ENCODE measurements at regions not wholly inside any gene's neighbourhood (a gene's known extent, or its start where the extent isn't known, plus 50 kb on each side); places are given as distances from the start of the nearest gene placed in this dataset.

DNA sequence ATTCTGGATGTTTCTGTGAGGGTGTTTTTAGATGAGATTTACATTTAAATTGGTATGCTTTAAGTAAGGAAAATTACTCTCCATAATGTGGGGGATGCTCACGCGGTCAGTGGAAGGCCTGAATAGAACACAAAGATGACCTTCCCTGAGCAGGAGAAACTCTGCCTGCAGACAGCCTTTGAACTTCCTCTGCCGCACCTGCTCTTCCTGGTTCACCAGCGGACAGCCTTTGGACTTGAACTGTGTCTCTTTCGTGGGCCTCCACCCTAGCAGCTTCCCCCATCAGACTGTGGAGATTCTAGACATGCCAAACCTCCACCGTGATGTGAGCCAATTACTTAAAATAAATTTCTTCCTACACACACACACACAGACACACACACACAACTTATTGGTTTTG is 210.7 kb downstream of the EFCAB11 start:
- no peak for DNase-seq

DNA sequence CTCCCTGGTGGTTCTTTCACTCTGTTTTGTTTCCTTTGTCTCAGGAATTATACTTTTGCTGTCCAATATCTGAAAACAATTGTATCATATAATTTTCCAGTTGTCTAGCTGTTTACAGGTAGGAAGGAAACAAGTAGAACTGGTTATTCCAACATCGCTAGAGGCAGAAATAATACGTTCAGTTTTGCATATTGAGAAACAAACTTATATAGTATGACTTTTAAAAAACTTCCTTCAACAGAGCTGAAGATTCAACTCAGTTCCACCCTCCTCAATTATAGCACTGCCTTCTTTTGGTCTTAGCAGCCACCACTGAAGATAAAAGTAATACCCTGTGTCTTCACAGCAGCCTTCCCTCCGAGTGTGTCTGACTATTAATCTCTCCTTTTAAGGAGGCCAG is 214.3 kb downstream of the EFCAB11 start:
- DNase-seq = no peak

DNA sequence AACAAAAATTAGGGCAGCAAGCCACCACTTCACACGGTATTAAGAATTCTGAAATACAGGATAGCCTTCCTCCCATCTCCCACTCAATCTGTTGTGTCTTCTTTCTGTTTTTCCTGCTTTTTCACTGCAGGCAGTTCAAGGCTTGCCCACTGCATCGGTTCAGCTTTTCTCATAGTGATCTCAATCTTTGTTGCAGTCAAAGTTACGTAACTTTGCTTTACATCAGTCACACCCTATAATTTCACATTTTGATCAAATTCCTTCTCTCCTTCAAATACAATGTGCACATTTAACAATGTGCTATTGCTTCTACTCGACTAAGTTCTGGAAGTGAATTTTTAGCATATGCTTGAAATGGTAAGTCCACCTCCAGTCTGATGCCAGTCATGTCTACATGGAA is 217.6 kb downstream of the EFCAB11 start:
- DNase-seq = no peak

DNA sequence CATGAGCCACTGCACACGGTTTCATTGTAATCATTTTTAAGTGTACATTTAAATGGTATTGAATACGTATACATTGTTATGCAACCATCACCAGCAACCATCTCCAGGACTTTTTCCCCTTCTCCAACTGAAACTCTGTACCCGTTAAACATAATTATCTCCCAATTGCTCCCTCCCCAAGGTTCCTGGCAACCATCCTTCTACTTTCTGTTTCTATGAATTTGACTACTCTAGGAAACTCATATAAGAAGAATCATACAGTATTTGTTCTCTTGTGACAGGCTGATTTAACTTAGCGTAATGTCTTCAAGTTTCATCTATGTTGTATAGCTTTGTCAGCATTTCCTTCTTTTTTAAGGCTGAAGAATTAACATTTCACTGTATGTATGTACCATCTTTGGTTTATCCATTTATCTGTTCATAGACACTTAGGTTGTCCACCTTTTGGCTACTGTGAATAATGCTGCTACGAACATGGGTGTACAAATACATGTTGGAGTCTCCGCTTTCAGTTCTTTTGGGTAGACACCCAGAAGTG is 223.1 kb downstream of the EFCAB11 start:
- DNase-seq = no peak

DNA sequence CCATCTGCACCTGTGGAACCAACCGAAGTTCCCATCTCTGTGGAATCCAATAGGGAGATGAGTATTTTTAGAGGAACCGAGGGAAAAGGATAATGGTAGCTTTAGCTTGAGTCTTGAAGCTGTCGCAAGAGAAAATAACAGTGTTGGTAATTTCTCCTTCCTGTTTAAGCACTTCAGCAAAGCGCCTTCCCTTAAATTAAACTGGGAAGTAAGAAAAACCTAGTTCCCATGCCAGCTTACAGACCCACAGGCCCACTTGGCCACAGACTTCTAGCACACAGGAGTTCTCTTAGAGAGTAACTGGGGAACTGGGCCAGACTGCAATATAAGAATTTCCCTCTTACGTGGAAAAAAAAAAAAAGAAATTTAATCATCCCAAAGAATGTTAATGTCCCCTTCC is 223.8 kb downstream of the EFCAB11 start:
- no peak for DNase-seq

DNA sequence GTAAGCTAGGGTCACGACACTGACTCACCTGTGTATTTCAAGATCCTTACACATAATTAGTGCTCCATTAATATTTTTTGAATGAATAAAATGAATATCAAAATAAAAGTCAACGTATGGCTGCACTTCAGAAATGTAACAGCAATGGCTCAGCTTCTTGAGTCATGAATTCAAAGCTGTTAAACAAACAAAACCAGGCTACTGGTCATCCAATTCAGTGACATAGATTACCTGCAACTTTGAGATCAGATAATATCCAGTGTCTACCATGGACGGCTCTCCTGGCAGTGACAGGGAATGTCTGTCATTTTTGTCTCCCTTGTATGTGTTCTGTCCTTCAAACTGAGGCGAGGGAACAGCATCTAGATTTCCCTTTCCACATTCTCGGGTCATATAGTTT is 225.6 kb downstream of the EFCAB11 start:
- no peak for DNase-seq

DNA sequence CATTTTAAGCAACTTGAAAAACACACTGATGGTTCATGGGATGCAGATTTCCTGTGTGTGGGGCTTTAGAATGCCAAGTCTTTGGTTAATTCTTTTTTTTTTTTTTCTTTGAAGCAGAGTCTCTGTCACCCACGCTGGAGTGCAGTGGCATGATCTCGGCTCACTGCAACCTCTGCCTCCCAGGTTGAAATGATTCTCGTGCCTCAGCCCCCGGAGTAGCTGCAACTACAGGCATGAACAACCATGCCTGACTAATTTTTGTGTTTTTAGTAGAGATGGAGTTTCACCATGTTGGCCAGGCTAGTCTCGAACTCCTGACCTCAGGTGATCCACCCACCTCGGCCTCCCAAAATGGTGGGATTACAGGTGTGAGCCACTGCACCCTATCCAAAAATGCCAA is 228.3 kb downstream of the EFCAB11 start:
- DNase-seq = peak; percentile 65

DNA sequence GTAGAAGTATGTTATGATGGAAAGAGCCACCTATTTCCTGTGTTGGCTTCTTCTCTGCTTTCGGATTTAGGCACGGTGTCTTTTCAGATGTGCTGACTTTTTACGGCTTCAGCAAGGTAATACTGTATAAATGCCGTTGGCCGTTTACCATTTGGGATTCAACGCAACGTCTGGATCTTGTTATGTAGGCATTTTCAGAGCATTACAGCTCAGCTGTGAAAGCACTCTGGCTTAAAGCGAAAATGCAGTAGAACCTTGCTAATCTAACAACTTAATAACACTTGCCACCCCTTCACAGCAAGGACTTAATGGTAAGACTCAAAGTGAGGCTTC is 229.9 kb downstream of the EFCAB11 start:
- DNase-seq = no peak

DNA sequence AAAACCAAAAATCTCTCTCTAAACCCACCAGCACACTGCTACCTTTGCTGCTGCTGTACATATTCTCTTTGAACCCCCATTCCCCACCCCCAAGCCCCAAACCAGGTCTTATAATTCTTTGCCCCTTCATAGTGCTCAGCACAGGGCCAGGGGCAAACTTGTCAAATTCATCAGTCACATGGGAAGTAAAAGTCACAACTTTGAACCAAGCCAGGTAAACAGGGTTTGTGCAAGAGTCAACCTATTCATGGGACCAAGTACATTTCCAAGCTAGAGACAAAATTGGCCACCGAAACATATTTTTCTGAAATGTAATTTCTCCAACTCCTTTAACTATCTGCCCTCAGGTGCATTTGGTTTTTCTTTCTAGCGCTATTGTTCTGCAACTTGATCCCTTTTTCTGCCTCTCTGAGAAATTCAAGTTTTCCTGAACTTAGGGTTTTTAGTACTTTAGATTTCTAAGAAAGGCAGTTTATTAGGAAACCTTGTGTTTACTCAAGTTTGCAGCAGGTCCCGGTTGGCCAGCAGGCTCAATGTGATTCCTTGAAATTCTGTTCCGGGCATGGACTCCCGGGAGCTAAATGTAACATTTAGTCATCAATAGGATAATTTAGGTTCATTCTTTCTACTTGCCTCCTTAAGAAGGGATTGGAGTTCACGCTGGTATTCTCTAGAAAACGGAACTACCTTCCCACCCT is 230.5 kb downstream of the EFCAB11 start:
- no peak for DNase-seq

DNA sequence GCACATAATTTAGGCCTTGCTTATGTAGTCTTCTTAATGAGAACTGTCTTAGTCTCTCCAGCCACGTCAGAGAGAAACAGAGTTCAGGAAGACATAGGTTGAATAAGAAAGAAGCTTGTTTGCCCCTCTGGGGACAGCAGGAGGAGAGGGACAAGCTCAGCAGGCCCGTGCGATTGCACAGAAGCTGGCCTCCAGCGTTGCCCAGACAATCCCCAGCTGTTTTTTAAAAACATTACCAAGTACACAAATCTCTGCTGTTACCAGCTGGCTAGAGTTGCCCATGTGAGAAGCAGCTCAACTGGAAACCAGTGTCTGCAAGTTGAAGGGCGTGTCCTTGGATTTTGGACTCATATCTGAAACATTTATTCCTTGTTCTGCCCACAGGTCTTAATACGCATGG is 232.6 kb downstream of the EFCAB11 start:
- no peak for DNase-seq

DNA sequence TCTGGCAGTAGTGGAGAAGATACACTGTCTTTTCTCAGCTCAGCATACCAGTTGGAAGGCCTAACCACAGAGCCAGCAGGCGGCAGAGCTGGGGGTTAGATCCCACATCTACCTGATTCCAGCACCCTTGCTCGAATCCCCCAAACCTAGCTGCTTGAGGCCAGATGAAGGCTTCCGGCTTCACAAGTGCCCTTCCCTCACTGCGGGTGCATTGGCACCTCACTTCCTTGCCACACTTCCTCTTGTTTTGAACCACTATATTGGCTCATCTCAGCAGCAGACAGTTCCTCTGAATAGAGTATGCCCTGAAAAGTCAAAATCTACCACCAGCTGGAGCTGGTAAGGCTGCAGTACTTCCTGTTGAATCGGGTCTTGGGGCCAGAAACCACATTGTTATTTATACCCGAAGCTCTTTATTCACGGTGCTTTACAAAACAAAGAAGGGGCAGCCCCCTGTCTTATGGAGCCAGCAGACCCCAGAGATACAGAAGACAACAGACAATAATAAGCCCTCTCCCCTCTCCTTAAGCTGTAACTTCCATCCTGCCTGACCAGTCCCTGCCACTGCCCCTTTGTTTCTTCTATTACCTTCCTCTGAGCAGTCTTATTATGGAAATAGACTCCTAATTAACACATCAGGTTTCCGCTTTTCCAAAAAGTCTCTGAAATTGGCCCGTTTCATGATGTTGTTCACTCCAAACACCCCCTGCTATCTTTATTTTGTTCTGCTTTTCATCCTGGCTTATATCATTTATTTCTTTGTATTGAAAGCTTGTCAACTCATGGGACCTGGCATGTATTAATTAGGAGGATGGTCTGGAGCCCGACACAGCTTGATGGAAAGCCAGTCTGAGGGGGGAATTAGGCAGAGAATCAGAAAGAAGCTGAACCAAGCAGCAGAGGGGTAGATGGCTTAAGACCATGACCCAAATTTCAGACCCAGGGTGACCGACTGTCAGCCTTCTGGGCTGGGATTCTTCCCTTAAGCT is 233.5 kb downstream of the EFCAB11 start:
- peak; percentile 67 for DNase-seq

DNA sequence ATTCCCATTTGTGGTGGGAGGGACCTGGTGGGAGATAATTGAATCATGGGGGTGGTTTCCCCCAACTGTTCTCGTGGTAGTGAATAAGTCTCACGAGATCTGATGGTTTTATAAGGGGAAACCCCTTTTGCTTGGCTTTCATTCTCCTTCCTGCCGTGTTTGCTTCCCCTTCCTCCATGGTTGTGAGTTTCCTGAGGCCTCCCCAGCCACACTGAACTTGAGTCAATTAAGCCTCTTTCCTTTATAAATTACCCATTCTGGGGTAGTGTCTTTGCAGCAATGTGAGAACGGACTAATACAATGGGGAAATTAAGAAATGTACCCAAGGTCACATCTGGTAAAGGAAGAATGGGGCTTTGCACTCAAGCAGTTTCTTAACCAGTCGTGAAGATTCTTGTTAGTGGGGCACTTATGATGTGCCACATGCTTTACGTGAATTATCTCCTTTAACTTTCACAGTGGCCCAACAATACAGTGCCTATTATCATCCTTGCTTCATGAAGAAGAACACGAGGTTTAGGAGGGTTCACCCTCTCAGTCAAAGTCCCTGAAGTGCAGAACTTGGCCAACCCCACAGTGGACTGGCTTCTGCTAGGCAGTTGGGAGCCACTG is 234.3 kb downstream of the EFCAB11 start:
- DNase-seq = peak; percentile 22

DNA sequence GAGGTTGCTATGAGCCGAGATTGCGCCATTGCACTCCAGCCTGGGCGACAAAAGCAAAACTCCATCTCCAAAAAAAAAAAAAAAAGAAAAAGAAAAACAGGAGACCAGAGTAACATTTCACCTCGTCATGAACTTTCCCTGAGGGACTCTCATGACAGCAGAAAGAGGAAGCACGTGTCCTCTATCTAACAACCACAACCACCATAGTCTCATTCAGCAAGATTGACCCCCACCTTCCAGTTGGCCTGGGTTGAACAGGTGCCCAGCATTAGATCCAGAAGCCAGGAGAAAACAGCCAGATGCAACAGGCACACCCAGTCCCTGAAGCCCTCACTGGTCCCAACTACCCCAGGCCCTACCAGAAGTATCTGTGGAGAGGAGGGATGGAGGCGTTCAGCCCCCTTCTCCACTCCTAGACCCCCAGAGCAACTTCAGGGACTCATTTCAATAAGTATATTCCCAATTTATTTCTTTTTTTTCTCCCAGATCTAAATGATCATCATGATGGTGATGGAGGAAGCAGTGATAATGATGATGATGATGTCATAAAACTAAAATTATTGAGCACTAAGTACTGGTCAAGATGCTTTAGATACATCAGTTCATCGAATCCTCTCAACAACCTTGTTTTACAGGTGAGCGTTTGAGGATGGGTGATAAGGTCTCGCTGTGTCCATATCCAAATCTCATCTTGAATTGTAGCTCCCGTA is 235.0 kb downstream of the EFCAB11 start:
- DNase-seq = no peak

DNA sequence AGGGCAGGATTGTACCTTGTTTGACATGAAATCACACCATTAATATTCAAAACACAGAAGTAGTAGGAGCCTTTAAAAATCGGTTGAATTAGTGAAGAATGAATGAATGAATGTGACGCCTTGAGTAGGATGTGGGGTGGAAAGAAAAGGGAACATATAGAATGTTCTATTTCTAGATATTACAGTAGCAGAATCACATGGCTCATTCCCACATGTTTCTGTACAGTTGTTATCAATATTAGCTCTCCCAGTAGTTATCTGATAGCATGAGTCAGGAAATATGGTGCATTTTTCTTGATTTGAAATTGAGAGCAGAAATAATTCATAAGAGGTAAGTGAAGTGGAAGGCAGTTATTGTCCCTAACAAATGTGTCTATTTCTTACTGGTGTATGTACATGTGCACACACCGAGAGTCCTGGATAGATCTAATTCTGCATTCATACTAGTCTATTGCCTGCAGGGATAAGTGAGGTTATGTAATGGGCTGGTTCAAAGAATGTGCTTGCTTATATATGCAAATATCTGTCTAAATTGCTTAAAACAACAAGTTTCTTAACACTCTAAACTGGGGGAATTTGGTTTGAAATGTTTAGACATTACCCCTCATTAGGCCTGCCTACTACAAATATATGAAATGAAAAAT is 245.4 kb downstream of the EFCAB11 start:
- DNase-seq = no peak

DNA sequence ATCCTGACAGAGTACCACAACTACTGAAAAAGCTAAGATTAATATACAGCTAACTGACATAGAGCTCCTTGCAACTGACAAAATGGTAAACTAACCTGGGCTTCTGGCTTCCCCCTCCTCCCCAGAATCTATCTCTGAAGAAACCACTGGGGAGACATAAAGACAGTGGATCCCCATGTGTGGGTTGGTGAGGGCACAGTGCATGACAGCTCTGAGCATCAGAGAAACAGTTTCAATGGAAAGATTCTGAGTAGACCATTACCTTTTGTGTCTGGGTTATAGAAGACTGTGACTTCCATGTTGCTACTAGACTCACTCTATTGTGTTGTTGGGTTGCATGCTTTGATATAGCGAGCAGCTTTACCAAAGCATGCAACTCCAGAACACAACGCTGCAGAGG is 247.4 kb downstream of the EFCAB11 start:
- DNase-seq = no peak

DNA sequence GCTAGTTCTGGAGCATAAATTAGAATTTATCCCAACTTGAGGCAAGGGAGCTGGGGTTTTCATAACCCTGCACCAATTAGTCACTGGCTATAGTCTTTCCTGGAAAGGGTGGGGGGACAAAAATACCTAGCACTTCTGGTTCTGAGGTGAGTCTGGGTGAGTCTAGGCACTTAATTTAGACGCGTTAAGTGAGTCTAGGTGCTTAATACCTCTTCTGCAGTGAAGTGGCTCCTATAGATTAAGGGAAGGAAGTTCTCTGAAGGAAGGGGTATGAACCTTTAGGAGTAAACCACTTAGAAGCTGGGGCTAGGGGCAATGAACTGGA is 251.7 kb downstream of the EFCAB11 start:
- DNase-seq = no peak

DNA sequence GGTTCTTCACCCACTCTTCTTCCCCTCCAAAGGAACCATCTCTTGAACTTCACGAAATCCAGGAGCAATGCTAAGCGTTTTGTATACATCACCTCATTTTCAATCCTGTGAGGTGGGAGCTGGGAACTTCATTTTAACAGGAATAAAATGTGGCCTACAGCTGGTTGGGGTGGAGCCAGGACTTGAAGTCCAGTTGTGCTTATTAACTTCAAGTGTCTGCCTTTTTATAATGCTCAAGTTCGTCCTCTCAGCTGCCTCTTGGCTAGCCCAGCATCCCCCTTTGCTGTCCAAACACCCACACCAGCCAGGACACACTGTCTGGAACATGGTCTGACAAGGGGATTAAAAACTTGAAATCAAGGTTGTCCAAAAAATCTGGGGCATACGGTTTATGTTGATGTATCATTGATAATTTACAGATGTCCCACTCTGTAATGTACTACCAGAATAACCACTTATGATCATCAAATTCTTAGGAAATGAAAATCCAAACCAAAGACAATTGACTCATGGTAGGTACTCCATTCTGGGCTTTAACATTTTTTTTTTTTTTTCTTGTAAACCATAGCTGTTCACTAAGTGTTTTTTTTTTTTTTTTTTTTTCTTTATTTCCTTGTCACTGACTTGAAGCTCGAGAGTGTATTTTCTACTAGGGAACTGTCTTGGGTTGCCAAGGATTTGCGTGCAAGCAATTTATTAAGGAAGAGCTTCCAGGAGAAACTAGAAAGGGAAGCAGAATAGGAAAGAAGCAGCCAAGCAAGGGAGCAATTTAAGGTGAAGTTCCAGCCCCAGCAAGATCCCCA is 252.3 kb downstream of the EFCAB11 start:
- no peak for DNase-seq

DNA sequence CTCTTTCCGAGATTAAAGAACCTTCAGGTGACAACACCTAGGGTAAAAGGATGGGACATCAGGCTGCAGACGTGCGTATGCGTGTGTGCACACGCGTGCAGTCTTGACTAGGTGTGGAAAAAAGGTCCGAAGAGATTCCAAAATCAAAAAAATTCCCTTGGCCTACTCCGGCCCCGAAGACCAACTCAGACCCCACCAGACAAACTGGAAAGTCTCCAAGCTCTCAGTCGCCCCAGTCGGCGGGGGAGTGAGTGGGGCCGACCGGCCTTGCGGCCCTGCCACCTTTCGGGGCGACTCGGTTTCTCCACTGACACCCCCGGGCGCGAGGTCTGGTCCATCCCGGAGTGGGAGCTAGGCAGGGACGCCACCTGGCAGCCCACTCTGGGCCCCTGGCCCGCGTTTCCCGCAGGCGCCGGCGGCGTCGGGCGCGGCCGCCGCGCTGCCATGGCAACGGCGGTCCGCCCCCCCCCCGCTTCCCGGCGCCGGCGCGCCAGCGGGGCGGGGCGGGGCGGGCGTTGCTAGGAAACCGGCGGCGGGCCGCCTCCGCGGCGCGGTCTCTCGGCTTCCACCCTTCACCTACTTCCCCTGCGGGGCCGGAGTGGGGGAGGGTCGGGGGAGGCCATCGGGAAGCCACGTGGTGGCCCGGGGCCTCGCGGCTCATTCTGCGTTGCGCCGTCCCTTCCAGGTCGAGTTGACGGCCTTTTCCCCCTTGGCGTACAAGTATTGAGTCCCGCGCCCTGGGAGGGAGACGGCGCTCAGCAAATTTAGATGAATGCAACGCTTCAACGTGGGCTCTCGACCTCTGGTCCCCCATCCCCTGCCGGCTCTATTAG is 253.1 kb downstream of the EFCAB11 start:
- peak; percentile 90 for DNase-seq

DNA sequence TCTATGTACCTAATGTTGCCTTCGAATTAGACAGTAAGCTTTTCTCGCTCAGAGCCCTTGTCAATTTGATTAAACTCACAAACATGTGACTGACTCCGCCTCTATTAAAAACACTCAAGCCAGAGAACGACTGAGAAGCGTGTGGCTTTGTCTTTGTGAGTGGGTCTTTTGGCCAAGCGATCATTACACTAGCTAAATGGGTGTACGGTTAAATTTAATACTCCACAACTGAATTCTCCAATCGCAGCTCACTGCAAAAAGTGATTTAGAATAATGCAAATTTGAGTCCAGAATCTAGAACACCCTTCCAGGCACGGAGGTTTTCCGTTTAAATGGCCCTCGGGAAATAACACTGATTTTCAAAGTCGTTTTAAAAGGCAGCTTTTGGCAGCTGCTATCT is 253.7 kb downstream of the EFCAB11 start:
- no peak for DNase-seq

DNA sequence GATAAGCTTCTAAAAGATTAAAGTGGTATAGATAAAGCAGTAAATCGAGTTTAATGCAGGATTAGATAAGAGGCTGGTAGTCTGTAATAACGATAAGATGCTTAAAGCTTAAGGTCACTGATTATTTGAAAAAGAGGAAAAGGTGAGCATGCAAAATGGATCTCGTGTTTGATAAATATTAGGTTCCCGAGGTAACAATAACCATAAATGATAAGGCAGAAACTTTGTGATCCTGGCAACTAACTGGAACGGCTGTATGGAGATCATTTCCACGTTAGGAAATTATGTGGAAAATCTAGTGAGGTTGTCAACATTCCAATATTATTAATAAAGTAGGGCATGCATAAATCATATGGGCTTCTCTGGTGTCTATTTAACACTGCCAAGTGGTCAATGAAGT is 255.5 kb downstream of the EFCAB11 start:
- no peak for DNase-seq
